GM12892 (cell line): ENCODE measurements at regions not wholly inside any gene's neighbourhood (a gene's known extent, or its start where the extent isn't known, plus 50 kb on each side); places are given as distances from the start of the nearest gene placed in this dataset.
"Not testable (repeated sequence)": the region's sequence is repeated elsewhere in the genome, so short reads cannot be mapped to it uniquely, and the experiment has no call there.

Source experiments
- DNase-seq: peaks from one replicate; pipeline ENCODE4 v3.0.0; 2011; ENCODE audit not compliant: insufficient read length
- FAIRE-seq: peaks from 2 replicates; lab custom pipeline; 2011; peaks lifted over from hg19 to GRCh38; lab: Jason Lieb, UNC
- POLR2A ChIP-seq: IDR thresholded peaks from 2 replicates; pipeline ENCODE4 v1.6.1; 2011; ENCODE audit warnings: low read depth, low read length, control low read depth
- POLR2AphosphoS5 ChIP-seq: IDR thresholded peaks from 2 replicates; pipeline ENCODE4 v1.6.1; 2011; ENCODE audit warnings: low read depth, low read length, control low read depth
- TAF1 ChIP-seq: IDR thresholded peaks from 2 replicates; pipeline ENCODE4 v1.6.1; 2011; ENCODE audit warnings: low read depth, mild to moderate bottlenecking, control low read depth, low read length, borderline replicate concordance

GRCh38 chr10:30560326-30560725 lies 69.2 kb downstream of the LYZL2 start:
- FAIRE-seq (no peak), DNase-seq (no peak)
- TF ChIP-seq TAF1 (no peak), POLR2A (no peak)

- no peak for FAIRE-seq
Observed at GRCh38 chr10:30559180-30559579, 70.4 kb downstream of the LYZL2 start.

GRCh38 chr10:30558411-30558810 lies 71.1 kb downstream of the LYZL2 start:
- no peak for TF ChIP-seq TAF1
- TF ChIP-seq POLR2AphosphoS5, result no peak
- TF ChIP-seq POLR2A, result no peak
- DNase-seq (no peak), FAIRE-seq (no peak)

More at GRCh38 chr10:30559180-30559579, 70.4 kb downstream of the LYZL2 start:
- no peak for TF ChIP-seq POLR2A
- no peak for TF ChIP-seq POLR2AphosphoS5
- TF ChIP-seq TAF1, result no peak
- DNase-seq, result no peak

GRCh38 chr10:30557884-30558283 lies 71.7 kb downstream of the LYZL2 start:
- DNase-seq (no peak), FAIRE-seq (no peak)
- no peak for TF ChIP-seq TAF1
- TF ChIP-seq POLR2AphosphoS5, result no peak
- TF ChIP-seq POLR2A, result no peak

- DNase-seq (no peak), FAIRE-seq (no peak)
- no peak for TF ChIP-seq POLR2A
- TF ChIP-seq POLR2AphosphoS5, result no peak
- no peak for TF ChIP-seq TAF1
Observed at GRCh38 chr10:30556189-30556588, 73.4 kb downstream of the LYZL2 start.

GRCh38 chr10:30555465-30555864 lies 74.1 kb downstream of the LYZL2 start:
- TF ChIP-seq POLR2AphosphoS5, result no peak
- no peak for TF ChIP-seq TAF1
- no peak for TF ChIP-seq POLR2A
- DNase-seq (no peak), FAIRE-seq (no peak)

GRCh38 chr10:30554440-30554825 lies 75.1 kb downstream of the LYZL2 start:
- DNase-seq (no peak), FAIRE-seq (no peak)
- no peak for TF ChIP-seq POLR2A
- TF ChIP-seq POLR2AphosphoS5, result no peak
- no peak for TF ChIP-seq TAF1

GRCh38 chr10:30553626-30554439 lies 75.7 kb downstream of the LYZL2 start:
- FAIRE-seq (peak; percentile 9), DNase-seq (no peak)
- no peak for TF ChIP-seq POLR2A
- no peak for TF ChIP-seq TAF1
- TF ChIP-seq POLR2AphosphoS5, result no peak

- no peak for FAIRE-seq
- TF ChIP-seq POLR2AphosphoS5 (no peak), POLR2A (no peak), TAF1 (no peak)
- DNase-seq, result no peak
Observed at GRCh38 chr10:30553018-30553625, 76.4 kb downstream of the LYZL2 start.

GRCh38 chr10:30550967-30551815 lies 78.4 kb downstream of the LYZL2 start:
- TF ChIP-seq POLR2AphosphoS5, result no peak
- no peak for TF ChIP-seq TAF1
- no peak for TF ChIP-seq POLR2A
- DNase-seq, result no peak
- FAIRE-seq, result no peak

- not testable (repeated sequence) for DNase-seq, FAIRE-seq
Observed at GRCh38 chr10:30549134-30549687, 80.3 kb downstream of the LYZL2 start.

GRCh38 chr10:30546511-30546910 lies 83.0 kb downstream of the LYZL2 start:
- TF ChIP-seq TAF1, result no peak
- no peak for TF ChIP-seq POLR2AphosphoS5
- no peak for TF ChIP-seq POLR2A
- no peak for FAIRE-seq

More at GRCh38 chr10:30546511-30546910, 83.0 kb downstream of the LYZL2 start:
- no peak for DNase-seq
